Hepatocyte (in vitro differentiated cells): ENCODE measurements at regions not wholly inside any gene's neighbourhood (a gene's known extent, or its start where the extent isn't known, plus 50 kb on each side); places are given as distances from the start of the nearest gene placed in this dataset.

Experiments
- EZH2 ChIP-seq: fragments of 200-600 bp; sonication (generic); IDR thresholded peaks from 2 replicates; pipeline ENCODE4 v1.6.1; 2016; ENCODE audit warnings: antibody characterized with exemption, mild to moderate bottlenecking, borderline replicate concordance
- EZH2phosphoT487 ChIP-seq: fragments of 200-600 bp; sonication (generic); IDR thresholded peaks from one replicate; pipeline ENCODE4 v1.6.1; 2018; ENCODE audit warnings: antibody characterized with exemption, mild to moderate bottlenecking, low read depth, moderate library complexity; ENCODE audit not compliant: unreplicated experiment, severe bottlenecking
- TF ChIP-seq, protein P1 (sequence below): fragments of 200-600 bp; sonication (generic); IDR thresholded peaks from 2 replicates; pipeline ENCODE4 v1.5.1; 2016; ENCODE audit warnings: antibody characterized with exemption, mild to moderate bottlenecking; ENCODE audit not compliant: poor library complexity

DNA sequence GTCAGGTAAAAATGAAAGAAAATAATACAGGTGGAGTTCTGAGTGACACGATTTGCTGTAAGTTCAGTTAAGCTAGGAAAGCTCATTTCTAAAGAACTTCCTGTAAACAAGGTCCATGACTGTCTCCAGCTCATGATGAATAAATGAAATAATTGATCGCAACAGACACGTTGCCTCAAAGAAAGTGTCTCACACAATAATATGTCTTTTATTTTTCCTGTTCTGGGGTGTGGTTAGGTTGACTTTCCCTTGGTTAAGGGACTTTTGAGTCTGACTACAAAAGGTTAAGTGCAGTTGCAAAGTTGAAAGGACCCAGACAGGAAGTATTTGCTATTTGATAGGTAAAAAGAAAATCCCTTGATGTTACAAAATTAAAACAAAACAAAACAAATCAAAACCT, 304.2 kb upstream of the PRDM1 start:
- TF ChIP-seq, protein P1, sequence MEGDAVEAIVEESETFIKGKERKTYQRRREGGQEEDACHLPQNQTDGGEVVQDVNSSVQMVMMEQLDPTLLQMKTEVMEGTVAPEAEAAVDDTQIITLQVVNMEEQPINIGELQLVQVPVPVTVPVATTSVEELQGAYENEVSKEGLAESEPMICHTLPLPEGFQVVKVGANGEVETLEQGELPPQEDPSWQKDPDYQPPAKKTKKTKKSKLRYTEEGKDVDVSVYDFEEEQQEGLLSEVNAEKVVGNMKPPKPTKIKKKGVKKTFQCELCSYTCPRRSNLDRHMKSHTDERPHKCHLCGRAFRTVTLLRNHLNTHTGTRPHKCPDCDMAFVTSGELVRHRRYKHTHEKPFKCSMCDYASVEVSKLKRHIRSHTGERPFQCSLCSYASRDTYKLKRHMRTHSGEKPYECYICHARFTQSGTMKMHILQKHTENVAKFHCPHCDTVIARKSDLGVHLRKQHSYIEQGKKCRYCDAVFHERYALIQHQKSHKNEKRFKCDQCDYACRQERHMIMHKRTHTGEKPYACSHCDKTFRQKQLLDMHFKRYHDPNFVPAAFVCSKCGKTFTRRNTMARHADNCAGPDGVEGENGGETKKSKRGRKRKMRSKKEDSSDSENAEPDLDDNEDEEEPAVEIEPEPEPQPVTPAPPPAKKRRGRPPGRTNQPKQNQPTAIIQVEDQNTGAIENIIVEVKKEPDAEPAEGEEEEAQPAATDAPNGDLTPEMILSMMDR = no peak
- TF ChIP-seq EZH2 (no peak), EZH2phosphoT487 (no peak)
